GM18861 (cell line): ENCODE measurements at regions not wholly inside any gene's neighbourhood (a gene's known extent, or its start where the extent isn't known, plus 50 kb on each side); places are given as distances from the start of the nearest gene placed in this dataset.
"Not testable (repeated sequence)": the region's sequence is repeated elsewhere in the genome, so short reads cannot be mapped to it uniquely, and the experiment has no call there.

Source experiments
- ATAC-seq: cut with Tn5 transposase; IDR thresholded peaks from one replicate; pipeline ENCODE4 v1.9.1; 2021; ENCODE audit not compliant: unreplicated experiment

GRCh38 chr5:42241636-42242035 is 181.6 kb upstream of the GHR start:
- no peak for ATAC-seq

GRCh38 chr5:42242210-42242609 is 181.0 kb upstream of the GHR start:
- no peak for ATAC-seq

- no peak for ATAC-seq
Observed at GRCh38 chr5:42242881-42243485, 180.3 kb upstream of the GHR start.

GRCh38 chr5:42252306-42252705 is 170.9 kb upstream of the GHR start:
- ATAC-seq: no peak

GRCh38 chr5:42259914-42260313 is 163.3 kb upstream of the GHR start:
- ATAC-seq: not testable (repeated sequence)

GRCh38 chr5:42267091-42267490 is 156.1 kb upstream of the GHR start:
- no peak for ATAC-seq

- not testable (repeated sequence) for ATAC-seq
Observed at GRCh38 chr5:42268170-42268569, 155.1 kb upstream of the GHR start.

GRCh38 chr5:42268630-42269029 is 154.6 kb upstream of the GHR start:
- ATAC-seq: no peak

GRCh38 chr5:42270771-42271170 is 152.5 kb upstream of the GHR start:
- no peak for ATAC-seq

GRCh38 chr5:42274913-42275312 is 148.3 kb upstream of the GHR start:
- no peak for ATAC-seq

GRCh38 chr5:42277293-42277692 is 145.9 kb upstream of the GHR start:
- no peak for ATAC-seq

GRCh38 chr5:42284584-42284983 is 138.7 kb upstream of the GHR start:
- no peak for ATAC-seq

GRCh38 chr5:42285230-42285629 is 138.0 kb upstream of the GHR start:
- no peak for ATAC-seq

- ATAC-seq: no peak
Observed at GRCh38 chr5:42300496-42300895, 122.7 kb upstream of the GHR start.

- no peak for ATAC-seq
Observed at GRCh38 chr5:42301349-42301748, 121.9 kb upstream of the GHR start.

GRCh38 chr5:42302186-42302585 is 121.1 kb upstream of the GHR start:
- ATAC-seq: no peak

- ATAC-seq: no peak
Observed at GRCh38 chr5:42306287-42306686, 117.0 kb upstream of the GHR start.

- no peak for ATAC-seq
Observed at GRCh38 chr5:42309865-42310264, 113.4 kb upstream of the GHR start.

GRCh38 chr5:42315214-42315613 is 108.0 kb upstream of the GHR start:
- no peak for ATAC-seq

- ATAC-seq: no peak
Observed at GRCh38 chr5:42317575-42317974, 105.7 kb upstream of the GHR start.

- ATAC-seq: not testable (repeated sequence)
Observed at GRCh38 chr5:42319546-42319945, 103.7 kb upstream of the GHR start.

- ATAC-seq: no peak
Observed at GRCh38 chr5:42321785-42322184, 101.5 kb upstream of the GHR start.

GRCh38 chr5:42337143-42337542 is 86.1 kb upstream of the GHR start:
- ATAC-seq: no peak

GRCh38 chr5:42337607-42338006 is 85.6 kb upstream of the GHR start:
- ATAC-seq: no peak
